ENCODE measurements at regions not wholly inside any gene's neighbourhood (a gene's known extent, or its start where the extent isn't known, plus 50 kb on each side); places are given as distances from the start of the nearest gene placed in this dataset.

- no peak for DNase-seq
- Histone ChIP-seq H3K4me3 (ENCODE audit: low read depth, low read length) (no peak overlapping the region), H3K4me1 (peaks cover 7% of the 10 kb centered on the region), H3K9me3 (no peaks in the 10 kb centered on the region), H3K36me3 (no peaks in the 10 kb centered on the region), H3K27me3 (no peaks in the 10 kb centered on the region)
- TF ChIP-seq, protein P1, sequence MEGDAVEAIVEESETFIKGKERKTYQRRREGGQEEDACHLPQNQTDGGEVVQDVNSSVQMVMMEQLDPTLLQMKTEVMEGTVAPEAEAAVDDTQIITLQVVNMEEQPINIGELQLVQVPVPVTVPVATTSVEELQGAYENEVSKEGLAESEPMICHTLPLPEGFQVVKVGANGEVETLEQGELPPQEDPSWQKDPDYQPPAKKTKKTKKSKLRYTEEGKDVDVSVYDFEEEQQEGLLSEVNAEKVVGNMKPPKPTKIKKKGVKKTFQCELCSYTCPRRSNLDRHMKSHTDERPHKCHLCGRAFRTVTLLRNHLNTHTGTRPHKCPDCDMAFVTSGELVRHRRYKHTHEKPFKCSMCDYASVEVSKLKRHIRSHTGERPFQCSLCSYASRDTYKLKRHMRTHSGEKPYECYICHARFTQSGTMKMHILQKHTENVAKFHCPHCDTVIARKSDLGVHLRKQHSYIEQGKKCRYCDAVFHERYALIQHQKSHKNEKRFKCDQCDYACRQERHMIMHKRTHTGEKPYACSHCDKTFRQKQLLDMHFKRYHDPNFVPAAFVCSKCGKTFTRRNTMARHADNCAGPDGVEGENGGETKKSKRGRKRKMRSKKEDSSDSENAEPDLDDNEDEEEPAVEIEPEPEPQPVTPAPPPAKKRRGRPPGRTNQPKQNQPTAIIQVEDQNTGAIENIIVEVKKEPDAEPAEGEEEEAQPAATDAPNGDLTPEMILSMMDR (IDR thresholded peaks at IDR 0.05; ENCODE audit: low read depth, low read length): no peak
Measured at GRCh38 chrX:9191392-9191791, 157.5 kb upstream of the FAM9B start.

GRCh38 chrX:9195199-9195880 is 161.4 kb upstream of the FAM9B start:
- Histone ChIP-seq H3K27me3 (no peaks in the 10 kb centered on the region), H3K9me3 (no peaks in the 10 kb centered on the region), H3K4me3 (ENCODE audit: low read depth, low read length) (no peak overlapping the region), H3K36me3 (no peaks in the 10 kb centered on the region), H3K4me1 (no peaks in the 10 kb centered on the region)
- TF ChIP-seq, protein P1 (IDR thresholded peaks at IDR 0.05; ENCODE audit: low read depth, low read length): no peak
- no peak for DNase-seq

DNA sequence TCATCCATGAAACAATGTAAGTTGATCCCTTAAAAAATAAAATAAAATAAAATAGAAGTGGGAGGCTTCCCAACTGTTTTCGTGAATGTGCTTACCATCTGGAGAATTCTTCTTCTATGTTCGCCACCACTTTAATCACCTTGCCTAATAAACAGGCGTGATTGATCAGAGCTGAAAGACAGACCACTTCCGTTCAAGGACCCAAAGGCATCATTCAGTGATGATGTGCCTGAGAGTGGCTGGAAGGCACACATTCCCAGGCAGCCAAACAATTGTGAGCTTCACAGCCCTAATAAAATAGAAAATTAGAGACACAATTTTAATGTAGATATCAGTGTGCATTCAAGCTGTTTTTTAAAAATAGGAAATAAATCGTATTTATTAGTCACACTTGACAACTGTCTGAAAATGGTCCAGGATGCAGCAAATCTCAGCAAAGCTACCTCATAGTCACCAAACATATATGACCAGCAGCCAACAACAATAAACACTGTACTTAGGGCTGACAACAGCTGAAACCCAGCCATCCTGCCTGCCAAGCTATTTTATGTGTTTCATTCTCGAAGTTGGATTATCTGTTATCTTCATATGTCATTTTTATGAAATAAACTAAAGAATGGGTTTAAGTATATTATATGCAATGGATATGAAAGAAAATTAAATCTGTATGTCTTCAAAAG is 163.2 kb upstream of the FAM9B start:
- no peaks in the 10 kb centered on the region for H3K4me1 ChIP-seq
- no peaks in the 10 kb centered on the region for H3K36me3 ChIP-seq
- TF ChIP-seq, protein P1 (IDR thresholded peaks at IDR 0.05; ENCODE audit: low read depth, low read length): no peak
- no peaks in the 10 kb centered on the region for H3K27me3 ChIP-seq
- H3K4me3 ChIP-seq (ENCODE audit: low read depth, low read length): no peak overlapping the region
- H3K9me3 ChIP-seq: no peaks in the 10 kb centered on the region
- no peak for DNase-seq

GRCh38 chrX:9204560-9204959 is 170.6 kb upstream of the FAM9B start:
- no peak overlapping the region for H3K4me3 ChIP-seq (ENCODE audit: low read depth, low read length)
- DNase-seq: no peak
- H3K9me3 ChIP-seq: no peaks in the 10 kb centered on the region
- TF ChIP-seq, protein P1 (IDR thresholded peaks at IDR 0.05; ENCODE audit: low read depth, low read length): no peak
- H3K27me3 ChIP-seq: no peaks in the 10 kb centered on the region
- H3K36me3 ChIP-seq: no peaks in the 10 kb centered on the region
- H3K4me1 ChIP-seq: no peaks in the 10 kb centered on the region

DNA sequence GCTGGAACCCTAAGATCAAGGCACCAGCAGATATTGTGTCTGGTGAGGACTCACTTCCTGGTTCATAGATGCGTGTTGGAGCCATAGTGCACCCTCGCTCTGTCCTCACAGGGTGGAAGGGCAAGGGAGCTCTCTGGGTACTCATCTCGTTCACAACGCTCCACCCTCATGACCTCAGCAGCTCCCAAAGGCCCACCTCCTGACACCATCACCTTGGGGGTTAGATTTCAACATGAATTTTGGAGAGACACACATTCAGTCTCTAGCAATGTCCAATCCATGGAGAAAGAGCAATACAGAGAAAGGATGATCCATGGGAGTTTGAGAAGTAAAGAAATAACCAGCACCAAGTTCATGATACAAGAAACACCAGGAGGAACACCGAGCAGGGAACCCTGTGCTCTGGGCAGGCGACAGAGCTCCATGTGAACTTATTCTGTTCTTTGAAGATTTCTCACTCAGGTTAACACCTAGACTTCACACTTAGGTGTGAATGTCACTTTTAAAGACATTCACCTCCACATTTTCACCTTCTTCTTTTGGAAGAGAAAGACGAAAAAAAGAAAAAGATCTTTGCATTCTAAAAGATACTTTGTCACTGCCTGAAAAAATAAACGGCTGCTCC is 171.8 kb upstream of the FAM9B start:
- H3K4me3 ChIP-seq (ENCODE audit: low read depth, low read length): no peak overlapping the region
- H3K4me1 ChIP-seq: no peaks in the 10 kb centered on the region
- no peaks in the 10 kb centered on the region for H3K27me3 ChIP-seq
- no peaks in the 10 kb centered on the region for H3K9me3 ChIP-seq
- TF ChIP-seq, protein P1 (IDR thresholded peaks at IDR 0.05; ENCODE audit: low read depth, low read length): no peak
- no peak for DNase-seq
- no peaks in the 10 kb centered on the region for H3K36me3 ChIP-seq

GRCh38 chrX:9207142-9207541 is 173.2 kb upstream of the FAM9B start:
- Histone ChIP-seq H3K9me3 (no peaks in the 10 kb centered on the region), H3K4me1 (no peaks in the 10 kb centered on the region), H3K36me3 (no peaks in the 10 kb centered on the region), H3K4me3 (ENCODE audit: low read depth, low read length) (no peak overlapping the region), H3K27me3 (no peaks in the 10 kb centered on the region)
- TF ChIP-seq, protein P1 (IDR thresholded peaks at IDR 0.05; ENCODE audit: low read depth, low read length): no peak
- DNase-seq: no peak
